ENCODE measurements at regions not wholly inside any gene's neighbourhood (a gene's known extent, or its start where the extent isn't known, plus 50 kb on each side); places are given as distances from the start of the nearest gene placed in this dataset.

- Histone ChIP-seq H3K4me3 (ENCODE audit: low read length in 2 of 2) (no peak overlapping the region), H3K36me3 (ENCODE audit: insufficient read depth, low read length) (no peaks in the 10 kb centered on the region), H3K9me3 (ENCODE audit: control insufficient read depth in 1 of 2, low read length in 2 of 2) (no peaks in the 10 kb centered on the region), H3K27ac (ENCODE audit: low read depth, low read length) (no peak overlapping the region), H3K4me1 (ENCODE audit: insufficient read depth, low read length) (no peaks in the 10 kb centered on the region), H3K27me3 (ENCODE audit: insufficient read depth, low read length) (no peaks in the 10 kb centered on the region)
- H3K4me1 Mint-ChIP-seq, result no peaks in the 10 kb centered on the region
- H3K27me3 Mint-ChIP-seq, result peaks cover 0 to 3% of the 10 kb centered on the region in 2 donors
- no peak overlapping the region for H3K4me3 Mint-ChIP-seq
- intact Hi-C loops (cut with micrococcal nuclease), result loop anchor here (2.0 kb wide), 1 partner anchor 54 kb away; no protein-coding TSS in a partner anchor
- H3K27ac Mint-ChIP-seq, result no peak overlapping the region
- no peak for DNase-seq
- H3K36me3 Mint-ChIP-seq, result no peaks in the 10 kb centered on the region
- no peaks in the 10 kb centered on the region for H3K9me3 Mint-ChIP-seq
- POLR2A ChIA-PET (ENCODE audit: partially characterized antibody), result no interaction called here
- CTCF ChIA-PET (ENCODE audit: partially characterized antibody), result no interaction called here
Observed at GRCh38 chr10:84660450-84661159, 332.2 kb downstream of the CCSER2 start.

- Histone ChIP-seq H3K4me3 (ENCODE audit: low read length in 2 of 2) (no peak overlapping the region), H3K27ac (ENCODE audit: low read depth, low read length) (no peak overlapping the region), H3K4me1 (ENCODE audit: insufficient read depth, low read length) (no peaks in the 10 kb centered on the region), H3K36me3 (ENCODE audit: insufficient read depth, low read length) (no peaks in the 10 kb centered on the region), H3K9me3 (ENCODE audit: control insufficient read depth in 1 of 2, low read length in 2 of 2) (no peaks in the 10 kb centered on the region), H3K27me3 (ENCODE audit: insufficient read depth, low read length) (no peaks in the 10 kb centered on the region)
- Mint-ChIP-seq H3K4me3 (no peak overlapping the region), H3K9me3 (no peaks in the 10 kb centered on the region), H3K27me3 (peaks cover 4% of the 10 kb centered on the region in 2 donors), H3K27ac (no peak overlapping the region), H3K36me3 (no peaks in the 10 kb centered on the region), H3K4me1 (no peaks in the 10 kb centered on the region)
- DNase-seq, result no peak
- CTCF ChIA-PET (ENCODE audit: partially characterized antibody), result no interaction called here
- intact Hi-C loops (cut with micrococcal nuclease), result no loop called here
- POLR2A ChIA-PET (ENCODE audit: partially characterized antibody), result no interaction called here
Observed at GRCh38 chr10:84665211-84665610, 336.8 kb downstream of the CCSER2 start.

GRCh38 chr10:84665883-84666463 lies 337.6 kb downstream of the CCSER2 start:
- H3K4me1 Mint-ChIP-seq, result no peaks in the 10 kb centered on the region
- H3K9me3 Mint-ChIP-seq, result peaks cover 0 to 2% (median 0%) of the 10 kb centered on the region in 8 donors
- H3K36me3 Mint-ChIP-seq, result no peaks in the 10 kb centered on the region
- no peaks in the 10 kb centered on the region for H3K36me3 ChIP-seq (ENCODE audit: insufficient read depth, low read length)
- no peaks in the 10 kb centered on the region for H3K9me3 ChIP-seq (ENCODE audit: control insufficient read depth in 1 of 2, low read length in 2 of 2)
- no peaks in the 10 kb centered on the region for H3K27me3 ChIP-seq (ENCODE audit: insufficient read depth, low read length)
- H3K4me3 Mint-ChIP-seq, result no peak overlapping the region
- H3K27ac ChIP-seq (ENCODE audit: low read depth, low read length), result no peak overlapping the region
- CTCF ChIA-PET (ENCODE audit: partially characterized antibody), result no interaction called here
- no peak overlapping the region for H3K4me3 ChIP-seq (ENCODE audit: low read length in 2 of 2)
- H3K4me1 ChIP-seq (ENCODE audit: insufficient read depth, low read length), result no peaks in the 10 kb centered on the region
- DNase-seq, result no peak
- H3K27ac Mint-ChIP-seq, result no peak overlapping the region
- peaks cover 4% of the 10 kb centered on the region in 2 donors for H3K27me3 Mint-ChIP-seq
- intact Hi-C loops (cut with micrococcal nuclease), result no loop called here
- POLR2A ChIA-PET (ENCODE audit: partially characterized antibody), result no interaction called here

- H3K27me3 ChIP-seq (ENCODE audit: insufficient read depth, low read length), result no peaks in the 10 kb centered on the region
- H3K27me3 Mint-ChIP-seq, result peaks cover 4 to 5% of the 10 kb centered on the region in 2 donors
- no peak overlapping the region for H3K4me3 ChIP-seq (ENCODE audit: low read length in 2 of 2)
- no peaks in the 10 kb centered on the region for H3K36me3 Mint-ChIP-seq
- no peak for DNase-seq
- H3K4me3 Mint-ChIP-seq, result no peak overlapping the region
- no peaks in the 10 kb centered on the region for H3K4me1 Mint-ChIP-seq
- H3K9me3 Mint-ChIP-seq, result peaks cover 0 to 2% (median 0%) of the 10 kb centered on the region in 8 donors
- no peaks in the 10 kb centered on the region for H3K36me3 ChIP-seq (ENCODE audit: insufficient read depth, low read length)
- CTCF ChIA-PET (ENCODE audit: partially characterized antibody), result interaction anchor here (1.2 to 1.4 kb wide), 2 partner anchors 8 to 10 kb away, joined by 3 to 4 read pairs; no protein-coding TSS in a partner anchor
- H3K27ac Mint-ChIP-seq, result no peak overlapping the region
- H3K9me3 ChIP-seq (ENCODE audit: control insufficient read depth in 1 of 2, low read length in 2 of 2), result no peaks in the 10 kb centered on the region
- POLR2A ChIA-PET (ENCODE audit: partially characterized antibody), result no interaction called here
- no peak overlapping the region for H3K27ac ChIP-seq (ENCODE audit: low read depth, low read length)
- no peaks in the 10 kb centered on the region for H3K4me1 ChIP-seq (ENCODE audit: insufficient read depth, low read length)
- intact Hi-C loops (cut with micrococcal nuclease), result no loop called here
Observed at GRCh38 chr10:84668186-84668763, 339.9 kb downstream of the CCSER2 start.

- Mint-ChIP-seq H3K4me3 (no peak overlapping the region), H3K36me3 (no peaks in the 10 kb centered on the region), H3K27me3 (peaks cover 2 to 3% of the 10 kb centered on the region in 2 donors), H3K4me1 (no peaks in the 10 kb centered on the region), H3K27ac (no peak overlapping the region), H3K9me3 (peaks cover 0 to 2% (median 0%) of the 10 kb centered on the region in 8 donors)
- H3K36me3 ChIP-seq (ENCODE audit: insufficient read depth, low read length), result no peaks in the 10 kb centered on the region
- H3K27me3 ChIP-seq (ENCODE audit: insufficient read depth, low read length), result no peaks in the 10 kb centered on the region
- ChIA-PET CTCF (ENCODE audit: partially characterized antibody) (no interaction called here), POLR2A (ENCODE audit: partially characterized antibody) (no interaction called here)
- no peak overlapping the region for H3K27ac ChIP-seq (ENCODE audit: low read depth, low read length)
- H3K4me1 ChIP-seq (ENCODE audit: insufficient read depth, low read length), result no peaks in the 10 kb centered on the region
- no peak for DNase-seq
- no peaks in the 10 kb centered on the region for H3K9me3 ChIP-seq (ENCODE audit: control insufficient read depth in 1 of 2, low read length in 2 of 2)
- intact Hi-C loops (cut with micrococcal nuclease), result no loop called here
- no peak overlapping the region for H3K4me3 ChIP-seq (ENCODE audit: low read length in 2 of 2)
Observed at GRCh38 chr10:84675060-84675459, 346.7 kb downstream of the CCSER2 start.

GRCh38 chr10:84676536-84676935 lies 348.1 kb downstream of the CCSER2 start:
- no peak overlapping the region for H3K4me3 ChIP-seq (ENCODE audit: low read length in 2 of 2)
- H3K4me1 ChIP-seq (ENCODE audit: insufficient read depth, low read length), result no peaks in the 10 kb centered on the region
- Mint-ChIP-seq H3K27ac (no peak overlapping the region), H3K27me3 (peaks cover 2 to 4% of the 10 kb centered on the region in 2 donors), H3K4me3 (no peak overlapping the region), H3K4me1 (no peaks in the 10 kb centered on the region), H3K36me3 (no peaks in the 10 kb centered on the region), H3K9me3 (no peaks in the 10 kb centered on the region)
- no peaks in the 10 kb centered on the region for H3K9me3 ChIP-seq (ENCODE audit: control insufficient read depth in 1 of 2, low read length in 2 of 2)
- CTCF ChIA-PET (ENCODE audit: partially characterized antibody), result interaction anchor here (1.5 kb wide), 1 partner anchor 9 kb away, joined by 4 read pairs; no protein-coding TSS in a partner anchor
- POLR2A ChIA-PET (ENCODE audit: partially characterized antibody), result no interaction called here
- H3K27ac ChIP-seq (ENCODE audit: low read depth, low read length), result no peak overlapping the region
- no peaks in the 10 kb centered on the region for H3K36me3 ChIP-seq (ENCODE audit: insufficient read depth, low read length)
- DNase-seq, result no peak
- H3K27me3 ChIP-seq (ENCODE audit: insufficient read depth, low read length), result no peaks in the 10 kb centered on the region
- intact Hi-C loops (cut with micrococcal nuclease), result no loop called here

- Mint-ChIP-seq H3K27ac (no peak overlapping the region), H3K9me3 (no peaks in the 10 kb centered on the region), H3K4me1 (no peaks in the 10 kb centered on the region), H3K36me3 (no peaks in the 10 kb centered on the region), H3K27me3 (peaks cover 3 to 7% of the 10 kb centered on the region in 2 donors), H3K4me3 (no peak overlapping the region)
- Histone ChIP-seq H3K4me3 (ENCODE audit: low read length in 2 of 2) (no peak overlapping the region), H3K27ac (ENCODE audit: low read depth, low read length) (no peak overlapping the region), H3K4me1 (ENCODE audit: insufficient read depth, low read length) (no peaks in the 10 kb centered on the region), H3K36me3 (ENCODE audit: insufficient read depth, low read length) (no peaks in the 10 kb centered on the region), H3K9me3 (ENCODE audit: control insufficient read depth in 1 of 2, low read length in 2 of 2) (no peaks in the 10 kb centered on the region), H3K27me3 (ENCODE audit: insufficient read depth, low read length) (no peaks in the 10 kb centered on the region)
- ChIA-PET CTCF (ENCODE audit: partially characterized antibody) (no interaction called here), POLR2A (ENCODE audit: partially characterized antibody) (no interaction called here)
- DNase-seq, result no peak
- intact Hi-C loops (cut with micrococcal nuclease), result no loop called here
Observed at GRCh38 chr10:84681781-84682180, 353.4 kb downstream of the CCSER2 start.

All from CD4-positive, alpha-beta memory T cell (primary cell).